ENCODE measurements at regions not wholly inside any gene's neighbourhood (a gene's known extent, or its start where the extent isn't known, plus 50 kb on each side); places are given as distances from the start of the nearest gene placed in this dataset.

DNA sequence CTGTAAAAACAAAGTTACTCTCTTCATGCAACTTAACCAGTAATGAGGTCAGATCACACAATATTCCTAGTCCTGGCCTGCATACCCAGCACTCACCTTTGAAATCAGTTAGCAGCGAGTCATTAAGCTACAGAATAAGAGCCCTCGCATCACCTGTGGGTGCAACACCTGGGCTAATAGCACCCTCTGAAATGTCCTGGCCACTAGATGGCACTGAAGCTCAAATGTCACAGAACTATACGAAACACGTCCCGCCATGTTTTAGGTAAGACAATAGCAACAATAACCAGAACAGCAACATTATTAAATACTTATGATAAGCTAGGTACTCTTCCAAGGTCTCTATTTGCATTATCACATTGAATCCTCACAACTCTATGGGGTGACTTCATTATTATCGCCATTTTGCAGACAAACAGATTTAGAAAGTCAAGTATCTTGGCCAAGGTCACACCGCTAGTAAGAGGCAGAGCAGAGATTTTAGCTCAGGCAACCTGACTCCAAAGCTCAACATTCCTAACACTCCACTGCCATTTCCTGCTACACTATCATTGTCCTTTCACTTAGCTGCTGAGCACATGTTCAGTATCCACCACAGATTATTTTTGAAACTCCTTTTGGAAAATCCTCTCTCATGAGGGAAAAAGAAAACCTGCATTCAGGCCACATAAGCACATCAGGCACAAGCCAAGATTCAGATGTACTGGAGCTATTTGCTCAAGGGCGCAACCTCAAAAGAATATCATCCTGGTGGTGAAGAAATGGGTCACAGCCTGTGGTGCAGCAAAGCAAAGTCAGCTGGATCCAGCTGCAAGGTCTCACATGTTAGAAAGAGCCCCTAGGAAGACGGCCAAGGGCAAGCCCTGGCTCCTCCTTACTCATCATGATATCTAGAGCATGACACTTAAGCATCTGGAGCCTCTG is 59.5 kb upstream of the KDR start:
- 81% methylated on average over 9 of the region's 9 CpGs for WGBS (ENCODE audit: low lambda C conversion rate, missing lambda C conversion rate)
- Histone ChIP-seq H4K20me1 (ENCODE audit: insufficient read depth, poor library complexity, severe bottlenecking) (no peaks in the 10 kb centered on the region), H2AFZ (no peak overlapping the region), H3K27me3 (no peaks in the 10 kb centered on the region), H3K4me1 (ENCODE audit: insufficient read depth) (peaks cover 5% of the 10 kb centered on the region), H3K9me3 (ENCODE audit: low read depth) (no peaks in the 10 kb centered on the region), H3K9me2 (replicated peaks; ENCODE audit: insufficient read depth) (no peaks in the 10 kb centered on the region), H3K4me3 (no peak overlapping the region), H3K36me3 (replicated peaks; ENCODE audit: insufficient read depth, low read depth) (no peaks in the 10 kb centered on the region), H3K79me2 (no peaks in the 10 kb centered on the region), H3K27ac (peak overlapping the region; percentile 77), H3K4me2 (peak overlapping the region; percentile 14)
- TF ChIP-seq CTCF (IDR thresholded peaks at IDR 0.05; ENCODE audit: poor library complexity) (peak; percentile 43), EZH2phosphoT487 (IDR thresholded peaks at IDR 0.05; ENCODE audit: low read depth, severe bottlenecking, unreplicated experiment) (no peak)
- DNase-seq (ENCODE audit: low spot score): peak; percentile 55

DNA sequence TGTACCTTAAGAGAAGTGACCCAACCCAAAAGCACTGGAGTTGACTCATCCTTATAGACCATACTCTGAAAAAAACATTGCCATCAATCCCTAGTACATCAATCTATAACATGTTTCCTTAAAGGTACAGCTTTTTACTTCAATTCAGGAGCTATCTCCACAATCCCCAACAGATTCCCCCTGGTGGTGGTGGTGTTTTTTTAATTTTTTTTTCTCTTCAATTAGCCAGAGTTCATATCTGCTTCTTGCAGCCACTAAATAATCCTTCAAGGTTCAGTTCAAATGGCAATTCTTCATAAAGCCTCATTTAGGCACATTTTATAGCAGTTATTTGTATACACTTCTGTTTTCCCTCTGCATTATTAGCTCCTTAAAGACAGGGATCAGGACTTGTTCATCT is 60.7 kb upstream of the KDR start:
- Histone ChIP-seq H3K79me2 (no peaks in the 10 kb centered on the region), H3K27me3 (no peaks in the 10 kb centered on the region), H2AFZ (no peak overlapping the region), H4K20me1 (ENCODE audit: insufficient read depth, poor library complexity, severe bottlenecking) (no peaks in the 10 kb centered on the region), H3K9me3 (ENCODE audit: low read depth) (no peaks in the 10 kb centered on the region), H3K27ac (no peak overlapping the region), H3K4me3 (no peak overlapping the region), H3K4me2 (no peak overlapping the region), H3K36me3 (replicated peaks; ENCODE audit: insufficient read depth, low read depth) (no peaks in the 10 kb centered on the region), H3K4me1 (ENCODE audit: insufficient read depth) (peaks cover 5% of the 10 kb centered on the region), H3K9me2 (replicated peaks; ENCODE audit: insufficient read depth) (no peaks in the 10 kb centered on the region)
- TF ChIP-seq EZH2 (IDR thresholded peaks at IDR 0.05; ENCODE audit: borderline replicate concordance): no peak
- peak; percentile 8 for TF ChIP-seq CTCF (IDR thresholded peaks at IDR 0.05; ENCODE audit: poor library complexity)
- DNase-seq (ENCODE audit: low spot score): no peak

GRCh38 chr4:55186700-55187099 is 61.3 kb upstream of the KDR start:
- Histone ChIP-seq H3K79me2 (no peaks in the 10 kb centered on the region), H3K36me3 (replicated peaks; ENCODE audit: insufficient read depth, low read depth) (no peaks in the 10 kb centered on the region), H3K9me3 (ENCODE audit: low read depth) (no peaks in the 10 kb centered on the region), H3K4me1 (ENCODE audit: insufficient read depth) (peaks cover 5% of the 10 kb centered on the region), H3K27me3 (no peaks in the 10 kb centered on the region), H4K20me1 (ENCODE audit: insufficient read depth, poor library complexity, severe bottlenecking) (no peaks in the 10 kb centered on the region), H2AFZ (no peak overlapping the region), H3K9me2 (replicated peaks; ENCODE audit: insufficient read depth) (no peaks in the 10 kb centered on the region), H3K4me3 (no peak overlapping the region), H3K27ac (no peak overlapping the region), H3K4me2 (no peak overlapping the region)
- TF ChIP-seq EZH2 (IDR thresholded peaks at IDR 0.05; ENCODE audit: borderline replicate concordance): no peak
- no peak for TF ChIP-seq CTCF (IDR thresholded peaks at IDR 0.05; ENCODE audit: poor library complexity)
- TF ChIP-seq EZH2phosphoT487 (IDR thresholded peaks at IDR 0.05; ENCODE audit: low read depth, severe bottlenecking, unreplicated experiment): no peak
- WGBS (ENCODE audit: low lambda C conversion rate, missing lambda C conversion rate): 36% methylated on average over 3 of the region's 3 CpGs
- no peak for DNase-seq (ENCODE audit: low spot score)

Measured in hepatocyte (in vitro differentiated cells).